ENCODE measurements at regions not wholly inside any gene's neighbourhood (a gene's known extent, or its start where the extent isn't known, plus 50 kb on each side); places are given as distances from the start of the nearest gene placed in this dataset.

DNA sequence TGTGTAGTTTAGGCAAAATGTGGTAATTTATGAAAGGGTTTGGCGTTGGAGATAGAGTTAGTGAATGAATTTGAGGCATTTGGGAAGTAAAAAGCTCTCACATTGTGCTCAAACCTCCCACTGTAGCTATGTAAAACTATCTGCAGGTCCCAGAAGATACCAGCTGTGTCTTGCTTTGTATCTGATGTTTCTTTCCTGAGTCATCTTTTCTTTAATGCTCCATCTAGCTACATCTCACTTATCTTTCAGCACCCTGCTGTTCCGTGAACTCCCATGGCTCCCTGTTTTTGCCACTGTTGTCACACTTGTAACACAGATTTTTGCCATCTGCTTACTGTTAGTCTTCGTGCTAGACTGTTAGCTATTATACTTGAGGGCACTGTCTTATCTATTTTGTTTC, 253.1 kb downstream of the NPR3 start:
- Mint-ChIP-seq H3K27ac (peak overlapping the region; percentile 83), H3K9me3 (no peaks in the 10 kb centered on the region), H3K27me3 (ENCODE audit: insufficient read depth, low read depth, poor library complexity) (peaks cover 2% of the 10 kb centered on the region), H3K36me3 (ENCODE audit: low read depth) (0 out of 3 replicates have a peak, but pooled peaks cover 4% of the 10 kb centered on the region), H3K4me3 (no peak overlapping the region), H3K4me1 (peaks cover 9% of the 10 kb centered on the region; the same call in 1 of the 3 replicates)
- Histone ChIP-seq H3K9me2 (ENCODE audit: insufficient read depth) (peaks cover 24% of the 10 kb centered on the region), H3F3A (replicated peaks; ENCODE audit: low read depth) (no peaks in the 10 kb centered on the region), H3K36me3 (ENCODE audit: insufficient read depth) (no peaks in the 10 kb centered on the region), H3K27me3 (ENCODE audit: insufficient read depth) (no peaks in the 10 kb centered on the region), H3K4me3 (no peak overlapping the region), H3K4me2 (no peak overlapping the region), H4K20me1 (replicated peaks; ENCODE audit: insufficient read depth) (no peaks in the 10 kb centered on the region), H3K4me1 (ENCODE audit: insufficient read depth) (no peaks in the 10 kb centered on the region), H3K79me2 (replicated peaks; ENCODE audit: insufficient read depth) (no peaks in the 10 kb centered on the region), H2AFZ (peak overlapping the region; percentile 48; the same call in 1 of the 2 replicates), H3K27ac (ENCODE audit: low read depth) (no peak overlapping the region)
- no peak for DNase-seq (ENCODE audit: low spot score)
- TF ChIP-seq, protein P1, sequence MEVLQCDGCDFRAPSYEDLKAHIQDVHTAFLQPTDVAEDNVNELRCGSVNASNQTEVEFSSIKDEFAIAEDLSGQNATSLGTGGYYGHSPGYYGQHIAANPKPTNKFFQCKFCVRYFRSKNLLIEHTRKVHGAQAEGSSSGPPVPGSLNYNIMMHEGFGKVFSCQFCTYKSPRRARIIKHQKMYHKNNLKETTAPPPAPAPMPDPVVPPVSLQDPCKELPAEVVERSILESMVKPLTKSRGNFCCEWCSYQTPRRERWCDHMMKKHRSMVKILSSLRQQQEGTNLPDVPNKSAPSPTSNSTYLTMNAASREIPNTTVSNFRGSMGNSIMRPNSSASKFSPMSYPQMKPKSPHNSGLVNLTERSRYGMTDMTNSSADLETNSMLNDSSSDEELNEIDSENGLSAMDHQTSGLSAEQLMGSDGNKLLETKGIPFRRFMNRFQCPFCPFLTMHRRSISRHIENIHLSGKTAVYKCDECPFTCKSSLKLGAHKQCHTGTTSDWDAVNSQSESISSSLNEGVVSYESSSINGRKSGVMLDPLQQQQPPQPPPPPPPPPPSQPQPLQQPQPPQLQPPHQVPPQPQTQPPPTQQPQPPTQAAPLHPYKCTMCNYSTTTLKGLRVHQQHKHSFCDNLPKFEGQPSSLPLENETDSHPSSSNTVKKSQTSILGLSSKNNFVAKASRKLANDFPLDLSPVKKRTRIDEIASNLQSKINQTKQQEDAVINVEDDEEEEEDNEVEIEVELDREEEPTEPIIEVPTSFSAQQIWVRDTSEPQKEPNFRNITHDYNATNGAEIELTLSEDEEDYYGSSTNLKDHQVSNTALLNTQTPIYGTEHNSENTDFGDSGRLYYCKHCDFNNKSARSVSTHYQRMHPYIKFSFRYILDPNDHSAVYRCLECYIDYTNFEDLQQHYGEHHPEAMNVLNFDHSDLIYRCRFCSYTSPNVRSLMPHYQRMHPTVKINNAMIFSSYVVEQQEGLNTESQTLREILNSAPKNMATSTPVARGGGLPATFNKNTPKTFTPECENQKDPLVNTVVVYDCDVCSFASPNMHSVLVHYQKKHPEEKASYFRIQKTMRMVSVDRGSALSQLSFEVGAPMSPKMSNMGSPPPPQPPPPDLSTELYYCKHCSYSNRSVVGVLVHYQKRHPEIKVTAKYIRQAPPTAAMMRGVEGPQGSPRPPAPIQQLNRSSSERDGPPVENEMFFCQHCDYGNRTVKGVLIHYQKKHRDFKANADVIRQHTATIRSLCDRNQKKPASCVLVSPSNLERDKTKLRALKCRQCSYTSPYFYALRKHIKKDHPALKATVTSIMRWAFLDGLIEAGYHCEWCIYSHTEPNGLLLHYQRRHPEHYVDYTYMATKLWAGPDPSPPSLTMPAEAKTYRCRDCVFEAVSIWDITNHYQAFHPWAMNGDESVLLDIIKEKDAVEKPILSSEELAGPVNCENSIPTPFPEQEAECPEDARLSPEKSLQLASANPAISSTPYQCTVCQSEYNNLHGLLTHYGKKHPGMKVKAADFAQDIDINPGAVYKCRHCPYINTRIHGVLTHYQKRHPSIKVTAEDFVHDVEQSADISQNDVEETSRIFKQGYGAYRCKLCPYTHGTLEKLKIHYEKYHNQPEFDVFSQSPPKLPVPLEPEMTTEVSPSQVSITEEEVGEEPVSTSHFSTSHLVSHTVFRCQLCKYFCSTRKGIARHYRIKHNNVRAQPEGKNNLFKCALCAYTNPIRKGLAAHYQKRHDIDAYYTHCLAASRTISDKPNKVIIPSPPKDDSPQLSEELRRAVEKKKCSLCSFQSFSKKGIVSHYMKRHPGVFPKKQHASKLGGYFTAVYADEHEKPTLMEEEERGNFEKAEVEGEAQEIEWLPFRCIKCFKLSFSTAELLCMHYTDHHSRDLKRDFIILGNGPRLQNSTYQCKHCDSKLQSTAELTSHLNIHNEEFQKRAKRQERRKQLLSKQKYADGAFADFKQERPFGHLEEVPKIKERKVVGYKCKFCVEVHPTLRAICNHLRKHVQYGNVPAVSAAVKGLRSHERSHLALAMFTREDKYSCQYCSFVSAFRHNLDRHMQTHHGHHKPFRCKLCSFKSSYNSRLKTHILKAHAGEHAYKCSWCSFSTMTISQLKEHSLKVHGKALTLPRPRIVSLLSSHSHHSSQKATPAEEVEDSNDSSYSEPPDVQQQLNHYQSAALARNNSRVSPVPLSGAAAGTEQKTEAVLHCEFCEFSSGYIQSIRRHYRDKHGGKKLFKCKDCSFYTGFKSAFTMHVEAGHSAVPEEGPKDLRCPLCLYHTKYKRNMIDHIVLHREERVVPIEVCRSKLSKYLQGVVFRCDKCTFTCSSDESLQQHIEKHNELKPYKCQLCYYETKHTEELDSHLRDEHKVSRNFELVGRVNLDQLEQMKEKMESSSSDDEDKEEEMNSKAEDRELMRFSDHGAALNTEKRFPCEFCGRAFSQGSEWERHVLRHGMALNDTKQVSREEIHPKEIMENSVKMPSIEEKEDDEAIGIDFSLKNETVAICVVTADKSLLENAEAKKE (CRISPR knock-in tag; IDR thresholded peaks at IDR 0.05) = 0 out of 2 replicates have a peak, but pooled peaks have one; percentile 23
- no peak for TF ChIP-seq CREB1 (CRISPR knock-in tag; IDR thresholded peaks at IDR 0.05; ENCODE audit: low read depth)
- no peak for ATAC-seq

DNA sequence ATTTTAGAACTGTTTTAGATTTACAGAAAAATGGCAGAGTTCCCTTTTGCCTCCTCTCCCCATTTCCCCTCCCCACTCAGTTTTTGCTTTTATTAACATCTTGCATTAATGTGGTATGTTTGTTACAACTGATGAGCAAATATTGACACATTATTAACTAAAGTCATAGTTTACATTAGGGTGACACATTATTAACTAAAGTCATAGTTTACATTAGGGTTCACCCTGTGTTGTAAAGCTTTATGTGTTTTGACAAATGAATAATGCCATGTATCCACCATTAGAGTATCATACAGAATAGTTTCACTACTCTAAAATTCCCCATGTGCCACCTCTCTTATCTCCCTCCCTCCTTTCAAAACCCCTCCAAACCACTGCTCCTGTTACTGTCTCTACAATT, 262.5 kb downstream of the NPR3 start:
- DNase-seq (ENCODE audit: low spot score) (no peak), ATAC-seq (no peak)
- no peaks in the 10 kb centered on the region for H3K36me3 Mint-ChIP-seq (ENCODE audit: low read depth)
- no peak overlapping the region for H3K4me3 ChIP-seq
- H3K4me1 ChIP-seq (ENCODE audit: insufficient read depth) = no peaks in the 10 kb centered on the region
- no peak overlapping the region for H3K27ac ChIP-seq (ENCODE audit: low read depth)
- no peaks in the 10 kb centered on the region for H3K9me3 Mint-ChIP-seq
- no peaks in the 10 kb centered on the region for H3K27me3 ChIP-seq (ENCODE audit: insufficient read depth)
- H3K36me3 ChIP-seq (ENCODE audit: insufficient read depth) = no peaks in the 10 kb centered on the region
- TF ChIP-seq JUNB (IDR thresholded peaks at IDR 0.05; ENCODE audit: unreplicated experiment) = no peak
- no peak for TF ChIP-seq STAT1 (IDR thresholded peaks at IDR 0.05; ENCODE audit: unreplicated experiment)
- no peak for TF ChIP-seq NANOG (IDR thresholded peaks at IDR 0.05; ENCODE audit: borderline replicate concordance)
- TF ChIP-seq, protein P2, sequence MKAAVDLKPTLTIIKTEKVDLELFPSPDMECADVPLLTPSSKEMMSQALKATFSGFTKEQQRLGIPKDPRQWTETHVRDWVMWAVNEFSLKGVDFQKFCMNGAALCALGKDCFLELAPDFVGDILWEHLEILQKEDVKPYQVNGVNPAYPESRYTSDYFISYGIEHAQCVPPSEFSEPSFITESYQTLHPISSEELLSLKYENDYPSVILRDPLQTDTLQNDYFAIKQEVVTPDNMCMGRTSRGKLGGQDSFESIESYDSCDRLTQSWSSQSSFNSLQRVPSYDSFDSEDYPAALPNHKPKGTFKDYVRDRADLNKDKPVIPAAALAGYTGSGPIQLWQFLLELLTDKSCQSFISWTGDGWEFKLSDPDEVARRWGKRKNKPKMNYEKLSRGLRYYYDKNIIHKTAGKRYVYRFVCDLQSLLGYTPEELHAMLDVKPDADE (IDR thresholded peaks at IDR 0.05) = no peak
- TF ChIP-seq ZNF331 (CRISPR knock-in tag; IDR thresholded peaks at IDR 0.05; ENCODE audit: low read depth) = no peak
- TF ChIP-seq EZH2phosphoT487 (IDR thresholded peaks at IDR 0.05; ENCODE audit: unreplicated experiment) = no peak
- no peak for TF ChIP-seq EZH2 (IDR thresholded peaks at IDR 0.05; ENCODE audit: low read depth, unreplicated experiment)
- TF ChIP-seq, protein P3, sequence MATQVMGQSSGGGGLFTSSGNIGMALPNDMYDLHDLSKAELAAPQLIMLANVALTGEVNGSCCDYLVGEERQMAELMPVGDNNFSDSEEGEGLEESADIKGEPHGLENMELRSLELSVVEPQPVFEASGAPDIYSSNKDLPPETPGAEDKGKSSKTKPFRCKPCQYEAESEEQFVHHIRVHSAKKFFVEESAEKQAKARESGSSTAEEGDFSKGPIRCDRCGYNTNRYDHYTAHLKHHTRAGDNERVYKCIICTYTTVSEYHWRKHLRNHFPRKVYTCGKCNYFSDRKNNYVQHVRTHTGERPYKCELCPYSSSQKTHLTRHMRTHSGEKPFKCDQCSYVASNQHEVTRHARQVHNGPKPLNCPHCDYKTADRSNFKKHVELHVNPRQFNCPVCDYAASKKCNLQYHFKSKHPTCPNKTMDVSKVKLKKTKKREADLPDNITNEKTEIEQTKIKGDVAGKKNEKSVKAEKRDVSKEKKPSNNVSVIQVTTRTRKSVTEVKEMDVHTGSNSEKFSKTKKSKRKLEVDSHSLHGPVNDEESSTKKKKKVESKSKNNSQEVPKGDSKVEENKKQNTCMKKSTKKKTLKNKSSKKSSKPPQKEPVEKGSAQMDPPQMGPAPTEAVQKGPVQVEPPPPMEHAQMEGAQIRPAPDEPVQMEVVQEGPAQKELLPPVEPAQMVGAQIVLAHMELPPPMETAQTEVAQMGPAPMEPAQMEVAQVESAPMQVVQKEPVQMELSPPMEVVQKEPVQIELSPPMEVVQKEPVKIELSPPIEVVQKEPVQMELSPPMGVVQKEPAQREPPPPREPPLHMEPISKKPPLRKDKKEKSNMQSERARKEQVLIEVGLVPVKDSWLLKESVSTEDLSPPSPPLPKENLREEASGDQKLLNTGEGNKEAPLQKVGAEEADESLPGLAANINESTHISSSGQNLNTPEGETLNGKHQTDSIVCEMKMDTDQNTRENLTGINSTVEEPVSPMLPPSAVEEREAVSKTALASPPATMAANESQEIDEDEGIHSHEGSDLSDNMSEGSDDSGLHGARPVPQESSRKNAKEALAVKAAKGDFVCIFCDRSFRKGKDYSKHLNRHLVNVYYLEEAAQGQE (IDR thresholded peaks at IDR 0.05; ENCODE audit: unreplicated experiment) = no peak
- H3K27me3 Mint-ChIP-seq (ENCODE audit: insufficient read depth, low read depth, poor library complexity) = peaks cover 2% of the 10 kb centered on the region
- H2AFZ ChIP-seq = no peak overlapping the region
- H4K20me1 ChIP-seq (replicated peaks; ENCODE audit: insufficient read depth) = no peaks in the 10 kb centered on the region
- H3K4me1 Mint-ChIP-seq = peaks cover under 1% of the 10 kb centered on the region; the same call in 1 of the 3 replicates
- H3F3A ChIP-seq (replicated peaks; ENCODE audit: low read depth) = no peaks in the 10 kb centered on the region
- no peak overlapping the region for H3K27ac Mint-ChIP-seq
- peaks cover 20% of the 10 kb centered on the region for H3K9me2 ChIP-seq (ENCODE audit: insufficient read depth)
- H3K79me2 ChIP-seq (replicated peaks; ENCODE audit: insufficient read depth) = no peaks in the 10 kb centered on the region
- no peak overlapping the region for H3K4me2 ChIP-seq
- no peak overlapping the region for H3K4me3 Mint-ChIP-seq

Data from GM23338 (cell line).